CD14-positive monocyte (primary cell): ENCODE measurements at regions not wholly inside any gene's neighbourhood (a gene's known extent, or its start where the extent isn't known, plus 50 kb on each side); places are given as distances from the start of the nearest gene placed in this dataset.

Source experiments
- DNase-seq, 3 donors: peaks; one replicate each; pipeline ENCODE4 v3.0.0-alpha.2; 2011 to 2022
- H2AFZ ChIP-seq: 2 replicates; pipeline ENCODE4 v1.6.0; 2012; ENCODE audit warnings: mild to moderate bottlenecking, low read depth, low read length, inconsistent platforms; ENCODE audit not compliant: insufficient read depth, poor library complexity, severe bottlenecking
- H3K27ac ChIP-seq, 2 donors: 1 replicate in 1 of 2; 2 replicates in 1 of 2; pipeline ENCODE4 v1.5.1; 2012 to 2013; ENCODE audit warnings: low read length in 2 of 2, control low read depth in 1 of 2, inconsistent platforms in 1 of 2, low read depth in 1 of 2, mild to moderate bottlenecking in 1 of 2
- H3K27me3 ChIP-seq, 2 donors: one replicate each; pipeline versions ENCODE4 v1.6.0 to v1.6.1; 2011 to 2013; ENCODE audit warnings: low read length in 2 of 2; ENCODE audit not compliant: control insufficient read depth in 2 of 2, insufficient read depth in 2 of 2
- H3K36me3 ChIP-seq, 2 donors: replicated peaks in 1 of 2; 1 replicate in 1 of 2; 2 replicates in 1 of 2; pipeline versions ENCODE4 v1.5.1 to v1.6.1; 2012 to 2013; ENCODE audit warnings: low read length in 2 of 2, control low read depth in 1 of 2, inconsistent platforms in 1 of 2, mild to moderate bottlenecking in 1 of 2; ENCODE audit not compliant: insufficient read depth in 2 of 2, control insufficient read depth in 1 of 2
- H3K4me1 ChIP-seq, 2 donors: 1 replicate in 1 of 2; 2 replicates in 1 of 2; pipeline versions ENCODE4 v1.5.1 to v1.6.1; 2012 to 2013; ENCODE audit warnings: low read length in 2 of 2, control low read depth in 1 of 2, inconsistent platforms in 1 of 2, mild to moderate bottlenecking in 1 of 2, moderate library complexity in 1 of 2; ENCODE audit not compliant: insufficient read depth in 2 of 2, control insufficient read depth in 1 of 2
- H3K4me2 ChIP-seq: replicated peaks from 2 replicates; pipeline ENCODE3; 2012; ENCODE audit warnings: low read length, moderate library complexity, mild to moderate bottlenecking; ENCODE audit not compliant: poor library complexity, severe bottlenecking; ENCODE audit errors: extremely low read depth
- H3K4me3 ChIP-seq, 3 experiments: fragments of 200-600 bp in 1 of 3; sonication (generic) in 1 of 3; replicated peaks in 1 of 3; 1 replicate in 2 of 3; 2 replicates in 1 of 3; pipeline ENCODE4 v1.5.1; 2011 to 2013; ENCODE audit warnings: low read length in 3 of 3, mild to moderate bottlenecking in 3 of 3, control low read depth in 2 of 3, low read depth in 2 of 3, inconsistent platforms in 1 of 3, moderate library complexity in 1 of 3
- H3K79me2 ChIP-seq: 2 replicates; pipeline ENCODE4 v1.6.0; 2012; ENCODE audit warnings: mild to moderate bottlenecking, control low read depth, inconsistent platforms, low read length, moderate library complexity; ENCODE audit not compliant: insufficient read depth
- H3K9ac ChIP-seq: 2 replicates; pipeline ENCODE4 v1.6.0; 2017; ENCODE audit warnings: low read length, mild to moderate bottlenecking; ENCODE audit not compliant: insufficient read depth, poor library complexity, severe bottlenecking
- H3K9me3 ChIP-seq, 2 donors: replicated peaks in 1 of 2; 1 replicate in 1 of 2; 2 replicates in 1 of 2; pipeline versions ENCODE4 v1.5.1 to v1.6.1; 2012 to 2013; ENCODE audit warnings: low read length in 2 of 2, control low read depth in 1 of 2; ENCODE audit not compliant: control insufficient read depth in 1 of 2, insufficient read depth in 1 of 2
- H4K20me1 ChIP-seq: 2 replicates; pipeline ENCODE4 v1.6.0; 2012; ENCODE audit warnings: mild to moderate bottlenecking, low read length, control low read depth, moderate library complexity; ENCODE audit not compliant: insufficient read depth
- H3K27ac Mint-ChIP-seq, 7 donors: one replicate each; pipeline ENCODE4 v1.8.0; 2020; ENCODE audit warnings: mild to moderate bottlenecking in 7 of 7, mixed read lengths in 7 of 7, moderate library complexity in 6 of 7, inconsistent platforms in 2 of 7
- H3K27me3 Mint-ChIP-seq, 3 donors: one replicate each; pipeline ENCODE4 v1.8.0; 2021 to 2022; ENCODE audit warnings: low read depth in 3 of 3, mild to moderate bottlenecking in 3 of 3, mixed read lengths in 3 of 3, moderate library complexity in 3 of 3, inconsistent platforms in 1 of 3
- H3K36me3 Mint-ChIP-seq, 2 donors: one replicate each; pipeline ENCODE4 v1.8.0; 2020; ENCODE audit warnings: mixed read lengths in 2 of 2, inconsistent platforms in 1 of 2, mild to moderate bottlenecking in 1 of 2
- H3K4me1 Mint-ChIP-seq: one replicate; pipeline ENCODE4 v1.8.0; 2020; ENCODE audit warnings: mild to moderate bottlenecking, mixed read lengths
- H3K4me3 Mint-ChIP-seq, 2 donors: one replicate each; pipeline ENCODE4 v1.8.0; 2020; ENCODE audit warnings: mild to moderate bottlenecking in 2 of 2, mixed read lengths in 2 of 2, moderate library complexity in 1 of 2
- H3K9me3 Mint-ChIP-seq, 7 donors: one replicate each; pipeline ENCODE4 v1.8.0; 2020 to 2022; ENCODE audit warnings: mixed read lengths in 7 of 7, mild to moderate bottlenecking in 6 of 7, moderate library complexity in 6 of 7, inconsistent platforms in 2 of 7
- CTCF ChIP-seq: fragments of 200-600 bp; IDR thresholded peaks from one replicate; pipeline ENCODE4 v1.8.0; 2022; ENCODE audit warnings: antibody characterized with exemption, mild to moderate bottlenecking
- WGBS: methylation state at CpG from one replicate; pipeline ENCODE4 v1.1.5; 2013; ENCODE audit warnings: missing lambda C conversion rate; ENCODE audit not compliant: insufficient coverage; 5-methylcytosine and 5-hydroxymethylcytosine counted together
- intact Hi-C, 2 donors: fragments of 100-400 bp; cut with micrococcal nuclease; formaldehyde crosslinking; loops; one replicate each; pipeline versions ENCODE4 v1.15.0 to v1.15.1; 2023

DNA sequence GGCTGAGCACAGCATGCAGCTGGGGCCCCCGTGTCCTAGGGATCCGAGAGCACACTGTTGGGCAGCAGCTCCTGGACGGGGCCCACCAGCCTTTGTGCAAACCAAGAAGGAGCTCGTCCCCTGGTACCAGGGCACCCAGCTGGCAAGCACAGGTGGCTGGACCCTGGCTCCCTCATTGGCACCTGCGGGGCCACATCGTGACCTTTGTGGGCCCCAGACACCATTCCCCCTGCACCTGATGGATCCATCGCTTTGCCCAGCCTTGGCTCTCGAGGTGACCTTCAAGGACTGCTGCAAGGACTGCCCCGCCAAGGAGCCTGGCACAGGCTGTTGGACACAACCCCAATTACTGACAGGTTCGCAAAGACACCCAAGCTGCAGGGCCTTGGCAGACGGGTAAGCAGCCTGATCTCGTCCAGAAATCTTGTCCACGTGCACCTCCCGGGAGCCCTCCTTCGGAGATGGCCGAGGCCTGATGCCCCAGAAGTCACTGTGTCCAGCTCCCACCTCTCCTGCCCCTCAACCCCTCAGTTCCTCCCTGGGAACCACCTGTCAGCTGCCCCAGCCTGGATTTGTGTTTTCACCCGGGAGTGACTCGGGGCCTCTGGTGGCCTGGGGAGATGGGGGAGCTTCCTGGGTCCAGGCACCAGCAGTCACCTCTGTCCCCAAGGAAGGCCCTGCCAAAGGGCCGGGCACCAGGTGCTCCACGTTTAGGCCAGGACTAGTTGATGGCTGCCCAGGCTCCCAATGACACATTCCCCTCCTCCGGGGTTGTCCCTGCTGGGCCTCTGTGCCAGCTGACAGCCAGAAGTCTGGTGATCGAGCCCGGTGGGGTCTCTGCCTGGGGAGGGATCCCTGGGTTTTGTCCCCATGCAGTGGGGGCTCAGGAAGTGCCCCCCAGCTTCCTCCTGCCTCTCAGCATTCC, 137.1 kb upstream of the PPP1R26 start:
- Histone ChIP-seq H3K9ac (no peak overlapping the region), H4K20me1 (no peaks in the 10 kb centered on the region), H3K36me3 (no peaks in the 10 kb centered on the region), H3K4me3 (no peak overlapping the region), H3K27ac (no peak overlapping the region), H3K9me3 (no peaks in the 10 kb centered on the region), H3K27me3 (peaks cover 0 to 12% of the 10 kb centered on the region in 2 donors), H2AFZ (no peak overlapping the region), H3K79me2 (no peaks in the 10 kb centered on the region), H3K4me2 (no peak overlapping the region), H3K4me1 (no peaks in the 10 kb centered on the region)
- no peak for DNase-seq
- no peaks in the 10 kb centered on the region for H3K4me1 Mint-ChIP-seq
- peaks cover 7 to 27% (median 23%) of the 10 kb centered on the region in 3 donors for H3K27me3 Mint-ChIP-seq
- H3K36me3 Mint-ChIP-seq, result no peaks in the 10 kb centered on the region
- H3K4me3 Mint-ChIP-seq, result no peak overlapping the region
- intact Hi-C loops, result loop anchor here in 1 of 2 donors (2.0 to 5.0 kb wide), 2 partner anchors 256 to 645 kb away; partner anchors contain the start of gene OLFM1
- H3K27ac Mint-ChIP-seq, result no peak overlapping the region
- peaks cover 0 to 1% (median 0%) of the 10 kb centered on the region in 7 donors for H3K9me3 Mint-ChIP-seq
- 83% methylated on average over 20 of the region's 23 CpGs for WGBS
- no peak for TF ChIP-seq CTCF

DNA sequence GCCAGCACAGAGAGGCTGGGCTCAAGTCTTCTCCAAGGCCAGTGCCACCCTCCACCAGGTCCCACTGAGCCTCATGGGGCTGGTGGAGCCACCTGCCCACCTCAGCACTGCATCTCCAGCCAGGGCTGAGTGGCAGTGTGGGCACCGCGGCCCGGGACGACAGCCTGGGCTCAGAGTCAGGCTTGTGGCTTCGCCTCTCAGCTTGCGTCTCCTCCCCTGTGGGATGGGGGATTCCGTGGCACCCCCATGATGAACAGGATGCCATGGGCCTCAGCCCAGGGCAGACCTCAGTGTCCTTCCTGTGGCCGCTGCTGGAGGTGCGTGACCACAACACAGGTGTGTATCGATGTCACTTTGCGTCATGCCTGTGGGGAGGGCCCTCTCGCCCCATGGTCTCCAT, 136.4 kb upstream of the PPP1R26 start:
- Mint-ChIP-seq H3K4me3 (no peak overlapping the region), H3K27ac (no peak overlapping the region), H3K9me3 (peaks cover 0 to 1% (median 0%) of the 10 kb centered on the region in 7 donors), H3K27me3 (peaks cover 7 to 27% (median 23%) of the 10 kb centered on the region in 3 donors), H3K36me3 (no peaks in the 10 kb centered on the region), H3K4me1 (no peaks in the 10 kb centered on the region)
- TF ChIP-seq CTCF, result no peak
- Histone ChIP-seq H3K4me1 (no peaks in the 10 kb centered on the region), H3K4me2 (no peak overlapping the region), H3K27ac (no peak overlapping the region), H3K79me2 (no peaks in the 10 kb centered on the region), H2AFZ (no peak overlapping the region), H3K36me3 (no peaks in the 10 kb centered on the region), H3K27me3 (peaks cover 0 to 12% of the 10 kb centered on the region in 2 donors), H3K9me3 (no peaks in the 10 kb centered on the region), H4K20me1 (no peaks in the 10 kb centered on the region), H3K9ac (no peak overlapping the region), H3K4me3 (no peak overlapping the region)
- WGBS, result 90% methylated on average over 12 of the region's 12 CpGs
- intact Hi-C loops, result loop anchor here in 1 of 2 donors (2.0 to 5.0 kb wide), 2 partner anchors 256 to 646 kb away; partner anchors contain the start of gene OLFM1
- DNase-seq, result no peak
